ACC112 (cell line): ENCODE measurements at regions not wholly inside any gene's neighbourhood (a gene's known extent, or its start where the extent isn't known, plus 50 kb on each side); places are given as distances from the start of the nearest gene placed in this dataset.

Source experiments
- H2AFZ ChIP-seq: fragments of 200-600 bp; sonication (generic); one replicate; pipeline ENCODE4 v1.6.0; 2017; ENCODE audit warnings: antibody characterized with exemption, low read length; ENCODE audit not compliant: unreplicated experiment
- H3K27ac ChIP-seq: fragments of 200-600 bp; sonication (generic); 2 replicates; pipeline ENCODE4 v1.5.1; 2014; ENCODE audit warnings: low read depth, mild to moderate bottlenecking, antibody characterized with exemption, low read length, moderate library complexity
- H3K27me3 ChIP-seq: fragments of 200-600 bp; sonication (generic); 2 replicates; pipeline ENCODE4 v1.6.1; 2014; ENCODE audit warnings: mild to moderate bottlenecking, antibody characterized with exemption, low read length, moderate library complexity, mixed read lengths; ENCODE audit not compliant: insufficient read depth
- H3K36me3 ChIP-seq: fragments of 200-600 bp; sonication (generic); 2 replicates; pipeline ENCODE4 v1.6.1; 2016; ENCODE audit warnings: mild to moderate bottlenecking, antibody characterized with exemption, low read length, moderate library complexity, mixed read lengths; ENCODE audit not compliant: insufficient read depth
- H3K4me1 ChIP-seq: fragments of 200-600 bp; sonication (generic); one replicate; pipeline ENCODE4 v1.6.1; 2016; ENCODE audit warnings: low read length, mixed read lengths; ENCODE audit not compliant: insufficient read depth, unreplicated experiment, control insufficient read depth
- H3K4me3 ChIP-seq: fragments of 200-600 bp; sonication (generic); 2 replicates; pipeline ENCODE4 v1.5.1; 2014; ENCODE audit warnings: mild to moderate bottlenecking, low read depth, low read length
- H3K79me2 ChIP-seq: fragments of 200-600 bp; sonication (generic); one replicate; pipeline ENCODE4 v1.6.0; 2016; ENCODE audit warnings: low read length; ENCODE audit not compliant: control insufficient read depth, unreplicated experiment, insufficient read depth

DNA sequence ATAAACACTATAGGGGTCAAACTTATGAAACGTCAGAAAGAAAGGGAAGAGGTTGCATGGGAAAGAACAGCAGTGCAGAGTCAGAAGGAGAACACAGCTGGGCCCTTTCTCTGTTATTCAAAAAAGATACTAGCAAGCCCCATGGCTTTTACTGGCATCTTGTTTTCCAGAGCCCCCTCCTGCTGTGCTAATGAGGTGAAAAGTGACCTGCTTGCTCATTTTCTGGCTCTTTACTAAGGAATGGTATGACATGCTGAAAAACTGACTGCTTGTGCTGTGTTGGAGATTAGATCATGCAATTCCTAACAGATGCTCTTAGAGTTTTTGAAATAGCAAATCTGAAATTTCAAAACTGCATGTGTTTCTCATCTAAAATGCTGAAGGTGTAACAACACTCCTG lies 541.6 kb upstream of the ALCAM start:
- Histone ChIP-seq H3K27ac (no peak overlapping the region), H3K4me1 (no peaks in the 10 kb centered on the region), H3K79me2 (no peaks in the 10 kb centered on the region), H2AFZ (no peak overlapping the region), H3K27me3 (no peaks in the 10 kb centered on the region), H3K36me3 (no peaks in the 10 kb centered on the region), H3K4me3 (no peak overlapping the region)

DNA sequence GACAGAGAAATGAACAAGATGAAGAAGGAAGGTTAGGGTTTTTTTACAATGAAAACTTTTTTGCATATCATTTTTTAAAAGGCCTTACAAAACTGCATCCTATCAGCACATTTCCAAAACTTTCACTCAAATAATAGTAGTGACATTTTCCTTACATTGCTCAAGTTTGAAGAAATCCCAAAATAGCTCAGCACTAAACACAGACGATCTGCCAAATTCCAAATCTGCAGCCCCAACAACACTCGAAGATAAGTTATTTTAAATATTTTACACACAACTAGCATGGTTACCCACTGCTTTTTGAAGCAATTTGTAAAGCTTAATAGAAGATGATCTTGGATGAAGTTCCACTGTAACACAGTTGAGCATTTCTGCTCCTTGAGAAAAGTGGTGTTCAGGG lies 535.6 kb upstream of the ALCAM start:
- Histone ChIP-seq H3K79me2 (no peaks in the 10 kb centered on the region), H3K27me3 (no peaks in the 10 kb centered on the region), H3K36me3 (no peaks in the 10 kb centered on the region), H3K4me3 (no peak overlapping the region), H3K4me1 (peaks cover 6% of the 10 kb centered on the region), H2AFZ (peak overlapping the region; percentile 9), H3K27ac (no peak overlapping the region)

- no peaks in the 10 kb centered on the region for H3K27me3 ChIP-seq
- peaks cover 6% of the 10 kb centered on the region for H3K4me1 ChIP-seq
- no peaks in the 10 kb centered on the region for H3K36me3 ChIP-seq
- H2AFZ ChIP-seq, result no peak overlapping the region
- H3K27ac ChIP-seq, result no peak overlapping the region
- H3K79me2 ChIP-seq, result no peaks in the 10 kb centered on the region
- H3K4me3 ChIP-seq, result no peak overlapping the region
Measured at GRCh38 chr3:104832530-104832929, 534.2 kb upstream of the ALCAM start.

- H3K27ac ChIP-seq, result no peak overlapping the region
- H3K4me3 ChIP-seq, result no peak overlapping the region
- H3K36me3 ChIP-seq, result no peaks in the 10 kb centered on the region
- no peaks in the 10 kb centered on the region for H3K27me3 ChIP-seq
- H2AFZ ChIP-seq, result no peak overlapping the region
- H3K79me2 ChIP-seq, result no peaks in the 10 kb centered on the region
- H3K4me1 ChIP-seq, result peaks cover 6% of the 10 kb centered on the region
Measured at GRCh38 chr3:104835376-104835775, 531.3 kb upstream of the ALCAM start.

- Histone ChIP-seq H3K79me2 (no peaks in the 10 kb centered on the region), H3K4me1 (peaks cover 12% of the 10 kb centered on the region), H2AFZ (no peak overlapping the region), H3K27me3 (no peaks in the 10 kb centered on the region), H3K4me3 (no peak overlapping the region), H3K36me3 (no peaks in the 10 kb centered on the region), H3K27ac (no peak overlapping the region)
Measured at GRCh38 chr3:104846270-104846669, 520.4 kb upstream of the ALCAM start.

DNA sequence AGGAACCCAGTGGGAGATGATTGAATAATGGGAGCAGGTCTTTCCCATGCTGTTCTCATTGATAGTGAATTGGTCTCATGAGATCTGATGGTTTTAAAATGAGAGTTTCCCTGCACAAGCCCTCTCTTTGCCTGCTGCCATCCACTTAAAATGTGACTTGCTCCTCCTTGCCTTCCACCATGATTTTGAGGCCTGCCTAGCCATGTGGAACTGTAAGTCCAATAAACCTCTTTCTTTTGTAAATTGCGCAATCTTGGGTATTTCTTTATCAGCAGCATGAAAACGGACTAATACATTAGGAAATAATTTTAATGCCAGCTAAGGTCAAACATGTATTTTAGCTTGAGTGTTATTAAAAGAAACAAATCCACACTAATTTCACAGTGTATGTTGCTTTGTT lies 517.6 kb upstream of the ALCAM start:
- Histone ChIP-seq H3K27me3 (no peaks in the 10 kb centered on the region), H3K4me3 (no peak overlapping the region), H2AFZ (no peak overlapping the region), H3K79me2 (no peaks in the 10 kb centered on the region), H3K4me1 (peaks cover 12% of the 10 kb centered on the region), H3K27ac (no peak overlapping the region), H3K36me3 (no peaks in the 10 kb centered on the region)

DNA sequence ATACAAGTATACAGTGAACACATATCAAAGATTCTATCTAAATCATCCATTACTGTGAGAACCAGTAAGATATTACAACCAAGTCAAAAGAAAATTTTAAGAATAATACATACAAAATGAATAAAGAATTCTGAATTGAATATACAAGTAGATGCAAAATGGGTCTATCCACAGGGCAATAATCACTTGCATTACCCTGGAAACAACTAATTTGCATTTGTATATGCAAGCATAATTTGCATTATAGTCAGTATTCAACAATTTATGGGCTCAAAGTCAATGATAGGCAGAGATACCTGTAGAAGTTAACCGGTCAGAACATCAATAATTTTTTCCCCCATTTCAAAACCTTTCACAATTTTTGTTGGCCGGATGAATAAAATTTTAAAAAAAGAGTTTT lies 512.2 kb upstream of the ALCAM start:
- H3K4me3 ChIP-seq, result no peak overlapping the region
- no peaks in the 10 kb centered on the region for H3K4me1 ChIP-seq
- H3K36me3 ChIP-seq, result no peaks in the 10 kb centered on the region
- no peaks in the 10 kb centered on the region for H3K27me3 ChIP-seq
- no peak overlapping the region for H3K27ac ChIP-seq
- no peak overlapping the region for H2AFZ ChIP-seq
- H3K79me2 ChIP-seq, result no peaks in the 10 kb centered on the region

- Histone ChIP-seq H3K4me3 (no peak overlapping the region), H3K79me2 (no peaks in the 10 kb centered on the region), H3K27me3 (no peaks in the 10 kb centered on the region), H2AFZ (no peak overlapping the region), H3K36me3 (no peaks in the 10 kb centered on the region), H3K27ac (no peak overlapping the region), H3K4me1 (no peaks in the 10 kb centered on the region)
Measured at GRCh38 chr3:104855702-104856101, 511.0 kb upstream of the ALCAM start.

DNA sequence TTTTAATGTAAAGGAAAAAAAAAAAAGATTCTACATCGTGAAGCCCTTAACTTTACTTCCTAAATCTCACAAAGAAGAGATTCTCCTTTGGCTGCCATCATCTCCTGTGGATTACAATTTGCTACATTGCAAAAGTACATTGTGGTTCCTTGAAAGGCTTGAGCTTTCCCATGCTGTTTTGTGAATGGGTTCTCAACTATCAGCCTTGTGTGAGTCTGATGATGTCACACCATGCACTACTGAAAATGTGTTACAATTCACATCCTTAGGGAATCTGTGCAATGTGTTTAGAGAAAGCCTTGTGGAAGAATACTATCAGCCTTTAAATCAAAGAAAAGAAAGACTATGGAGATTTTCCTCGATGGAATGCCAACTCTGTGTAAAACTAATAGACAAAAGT lies 510.0 kb upstream of the ALCAM start:
- Histone ChIP-seq H3K36me3 (no peaks in the 10 kb centered on the region), H3K4me3 (no peak overlapping the region), H3K27me3 (no peaks in the 10 kb centered on the region), H3K4me1 (no peaks in the 10 kb centered on the region), H3K79me2 (no peaks in the 10 kb centered on the region), H3K27ac (no peak overlapping the region), H2AFZ (no peak overlapping the region)

DNA sequence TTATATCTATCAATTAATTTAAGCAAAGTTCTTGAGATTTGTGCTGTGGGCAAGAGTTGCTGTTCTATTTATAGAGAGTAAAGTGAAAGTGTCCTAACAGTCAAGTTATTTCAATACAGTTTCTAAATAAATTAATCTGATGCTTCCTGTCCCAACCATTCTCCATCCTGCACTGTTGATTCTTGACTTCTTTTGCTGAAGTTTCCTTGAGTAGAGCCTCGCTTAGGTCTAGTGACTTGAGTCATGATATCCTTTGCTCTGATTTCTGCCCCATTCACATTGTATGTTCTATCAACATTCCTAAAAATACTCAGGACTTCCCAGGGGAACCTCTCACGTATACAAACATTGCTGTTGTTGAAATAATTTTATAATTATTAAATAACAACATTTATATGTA lies 498.4 kb upstream of the ALCAM start:
- no peak overlapping the region for H3K27ac ChIP-seq
- no peaks in the 10 kb centered on the region for H3K27me3 ChIP-seq
- no peaks in the 10 kb centered on the region for H3K36me3 ChIP-seq
- no peak overlapping the region for H2AFZ ChIP-seq
- no peaks in the 10 kb centered on the region for H3K4me1 ChIP-seq
- no peak overlapping the region for H3K4me3 ChIP-seq
- no peaks in the 10 kb centered on the region for H3K79me2 ChIP-seq

DNA sequence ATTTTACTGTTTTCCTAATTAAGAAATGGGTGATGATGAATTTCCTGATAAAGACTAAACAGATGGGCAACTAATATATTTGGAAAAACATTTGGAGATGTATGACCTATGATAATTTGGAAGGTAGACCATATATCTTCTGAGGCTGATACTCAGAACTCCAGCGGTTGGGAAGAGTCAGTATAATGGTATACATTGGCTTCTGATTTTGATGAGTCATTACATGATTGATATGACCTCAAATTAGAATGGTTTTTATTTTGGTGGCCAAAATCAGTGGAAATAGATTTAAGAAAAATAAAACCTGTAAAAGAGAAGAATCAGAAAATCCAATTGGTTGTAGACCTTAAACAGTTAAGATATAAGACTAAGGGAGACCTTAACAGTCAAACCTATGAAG lies 496.4 kb upstream of the ALCAM start:
- Histone ChIP-seq H3K36me3 (no peaks in the 10 kb centered on the region), H3K27ac (no peak overlapping the region), H2AFZ (no peak overlapping the region), H3K4me1 (no peaks in the 10 kb centered on the region), H3K27me3 (no peaks in the 10 kb centered on the region), H3K79me2 (no peaks in the 10 kb centered on the region), H3K4me3 (no peak overlapping the region)

GRCh38 chr3:104873331-104873730 lies 493.4 kb upstream of the ALCAM start:
- Histone ChIP-seq H3K4me1 (no peaks in the 10 kb centered on the region), H3K27me3 (no peaks in the 10 kb centered on the region), H2AFZ (no peak overlapping the region), H3K79me2 (no peaks in the 10 kb centered on the region), H3K36me3 (no peaks in the 10 kb centered on the region), H3K27ac (0 out of 2 replicates have a peak overlapping the region, but pooled peaks have one; percentile 1), H3K4me3 (no peak overlapping the region)
